Progenitor cell of endocrine pancreas (in vitro differentiated cells): ENCODE measurements at regions not wholly inside any gene's neighbourhood (a gene's known extent, or its start where the extent isn't known, plus 50 kb on each side); places are given as distances from the start of the nearest gene placed in this dataset.

Experiments
- DNase-seq: peaks from one replicate; pipeline ENCODE4 v3.0.0; 2021; ENCODE audit warnings: low spot score; ENCODE audit not compliant: unreplicated experiment
- H3K27ac Mint-ChIP-seq: 2 replicates; pipeline ENCODE4 v1.8.0; 2021; ENCODE audit warnings: mild to moderate bottlenecking, moderate library complexity, mixed read lengths
- H3K27me3 Mint-ChIP-seq: 2 replicates; pipeline ENCODE4 v1.8.0; 2021; ENCODE audit warnings: mixed read lengths
- H3K36me3 Mint-ChIP-seq: 2 replicates; pipeline ENCODE4 v1.8.0; 2022; ENCODE audit warnings: mixed read lengths; ENCODE audit not compliant: insufficient read depth
- H3K4me1 Mint-ChIP-seq: 2 replicates; pipeline ENCODE4 v1.8.0; 2021; ENCODE audit warnings: low read depth, mixed read lengths
- H3K4me3 Mint-ChIP-seq: 2 replicates; pipeline ENCODE4 v1.8.0; 2021; ENCODE audit warnings: low read depth, mild to moderate bottlenecking, moderate library complexity, mixed read lengths
- H3K9me3 Mint-ChIP-seq: 2 replicates; pipeline ENCODE4 v1.8.0; 2021; ENCODE audit warnings: low read depth, mixed read lengths
- CTCF ChIP-seq: fragments of 200-600 bp; sonication (generic); IDR thresholded peaks from one replicate; pipeline ENCODE4 v1.5.0; 2021; ENCODE audit warnings: antibody characterized with exemption, mild to moderate bottlenecking; ENCODE audit not compliant: unreplicated experiment

- H3K4me1 Mint-ChIP-seq: peaks cover 11% of the 10 kb centered on the region
- no peaks in the 10 kb centered on the region for H3K9me3 Mint-ChIP-seq
- H3K36me3 Mint-ChIP-seq: no peaks in the 10 kb centered on the region
- DNase-seq: no peak
- H3K27me3 Mint-ChIP-seq: peaks cover 32% of the 10 kb centered on the region
- no peak for TF ChIP-seq CTCF
- no peak overlapping the region for H3K4me3 Mint-ChIP-seq
- no peak overlapping the region for H3K27ac Mint-ChIP-seq
Measured at GRCh38 chr1:38736399-38736798, 123.2 kb downstream of the RRAGC start.

- Mint-ChIP-seq H3K36me3 (no peaks in the 10 kb centered on the region), H3K27ac (no peak overlapping the region), H3K27me3 (peaks cover 37% of the 10 kb centered on the region), H3K9me3 (no peaks in the 10 kb centered on the region), H3K4me3 (no peak overlapping the region), H3K4me1 (peaks cover 11% of the 10 kb centered on the region)
- TF ChIP-seq CTCF: no peak
- no peak for DNase-seq
Measured at GRCh38 chr1:38735651-38736161, 123.9 kb downstream of the RRAGC start.

- H3K4me3 Mint-ChIP-seq: no peak overlapping the region
- DNase-seq: no peak
- H3K4me1 Mint-ChIP-seq: peaks cover 11% of the 10 kb centered on the region
- TF ChIP-seq CTCF: no peak
- no peaks in the 10 kb centered on the region for H3K36me3 Mint-ChIP-seq
- H3K9me3 Mint-ChIP-seq: no peaks in the 10 kb centered on the region
- peaks cover 49% of the 10 kb centered on the region for H3K27me3 Mint-ChIP-seq
- no peak overlapping the region for H3K27ac Mint-ChIP-seq
Measured at GRCh38 chr1:38733761-38734160, 125.8 kb downstream of the RRAGC start.

GRCh38 chr1:38730511-38731397 lies 128.8 kb downstream of the RRAGC start:
- no peak overlapping the region for H3K27ac Mint-ChIP-seq
- H3K4me1 Mint-ChIP-seq: peaks cover 15% of the 10 kb centered on the region
- no peak for TF ChIP-seq CTCF
- no peaks in the 10 kb centered on the region for H3K9me3 Mint-ChIP-seq
- no peak overlapping the region for H3K4me3 Mint-ChIP-seq
- no peak for DNase-seq
- H3K36me3 Mint-ChIP-seq: no peaks in the 10 kb centered on the region
- peaks cover 70% of the 10 kb centered on the region for H3K27me3 Mint-ChIP-seq

- Mint-ChIP-seq H3K4me3 (no peak overlapping the region), H3K9me3 (no peaks in the 10 kb centered on the region), H3K27ac (no peak overlapping the region), H3K4me1 (peaks cover 22% of the 10 kb centered on the region), H3K36me3 (no peaks in the 10 kb centered on the region), H3K27me3 (peaks cover 64% of the 10 kb centered on the region)
- TF ChIP-seq CTCF: no peak
- no peak for DNase-seq
Measured at GRCh38 chr1:38728585-38728908, 131.0 kb downstream of the RRAGC start.
